ENCODE measurements at regions not wholly inside any gene's neighbourhood (a gene's known extent, or its start where the extent isn't known, plus 50 kb on each side); places are given as distances from the start of the nearest gene placed in this dataset.

- no peak for TF ChIP-seq CTCF (IDR thresholded peaks at IDR 0.05)
- TF ChIP-seq POLR2A (IDR thresholded peaks at IDR 0.05), result no peak
Measured at GRCh38 chr13:75049735-75050335, 432.1 kb downstream of the TBC1D4 start.

Data from ovary (tissue), 3 donors.